Stimulated activated naive B cell treated with anti-CD40 and anti-IgM and Interleukin-4, amounts not matched to agents 10 μg/mL and 1 μg/mL and 100 μg/mL, for 72 hours (primary cell): ENCODE measurements at regions not wholly inside any gene's neighbourhood (a gene's known extent, or its start where the extent isn't known, plus 50 kb on each side); places are given as distances from the start of the nearest gene placed in this dataset.

Experiments
- ATAC-seq, 2 donors: fragments of 150-1000 bp; cut with Tn5 transposase; replicated peaks; 2 replicates each; pipeline ENCODE4 v1.10.0; 2021; ENCODE audit warnings: moderate library complexity in 1 of 2
- DNase-seq: peaks from one replicate; pipeline ENCODE4 v3.0.0; 2021
- H3K27ac Mint-ChIP-seq: one replicate; pipeline ENCODE4 v1.8.0; 2022; ENCODE audit warnings: mild to moderate bottlenecking, mixed read lengths
- H3K27me3 Mint-ChIP-seq, 2 donors: one replicate each; pipeline ENCODE4 v1.8.0; 2022; ENCODE audit warnings: mixed read lengths in 2 of 2
- H3K36me3 Mint-ChIP-seq, 2 donors: one replicate each; pipeline ENCODE4 v1.8.0; 2022; ENCODE audit warnings: mixed read lengths in 2 of 2, mild to moderate bottlenecking in 1 of 2
- H3K4me1 Mint-ChIP-seq, 2 donors: one replicate each; pipeline ENCODE4 v1.8.0; 2022; ENCODE audit warnings: mixed read lengths in 2 of 2, mild to moderate bottlenecking in 1 of 2
- H3K4me3 Mint-ChIP-seq, 2 donors: one replicate each; pipeline ENCODE4 v1.8.0; 2022; ENCODE audit warnings: mild to moderate bottlenecking in 2 of 2, mixed read lengths in 2 of 2, moderate library complexity in 1 of 2
- H3K9me3 Mint-ChIP-seq, 2 donors: one replicate each; pipeline ENCODE4 v1.8.0; 2022; ENCODE audit warnings: mixed read lengths in 2 of 2, mild to moderate bottlenecking in 1 of 2

GRCh38 chr11:92844197-92844596 is 125.3 kb upstream of the MTNR1B start:
- no peaks in the 10 kb centered on the region for H3K27me3 Mint-ChIP-seq
- no peaks in the 10 kb centered on the region for H3K9me3 Mint-ChIP-seq
- DNase-seq (no peak), ATAC-seq (no peak)
- no peaks in the 10 kb centered on the region for H3K36me3 Mint-ChIP-seq
- no peak overlapping the region for H3K4me3 Mint-ChIP-seq
- H3K4me1 Mint-ChIP-seq = no peaks in the 10 kb centered on the region
- H3K27ac Mint-ChIP-seq = no peak overlapping the region

GRCh38 chr11:92845390-92845789 is 124.1 kb upstream of the MTNR1B start:
- Mint-ChIP-seq H3K27ac (no peak overlapping the region), H3K36me3 (no peaks in the 10 kb centered on the region), H3K9me3 (no peaks in the 10 kb centered on the region), H3K4me1 (no peaks in the 10 kb centered on the region), H3K27me3 (no peaks in the 10 kb centered on the region), H3K4me3 (no peak overlapping the region)
- no peak for DNase-seq
- ATAC-seq = no peak

GRCh38 chr11:92845805-92846204 is 123.6 kb upstream of the MTNR1B start:
- no peaks in the 10 kb centered on the region for H3K9me3 Mint-ChIP-seq
- ATAC-seq = no peak

GRCh38 chr11:92846491-92847125 is 122.8 kb upstream of the MTNR1B start:
- ATAC-seq = no peak
- Mint-ChIP-seq H3K27ac (no peak overlapping the region), H3K9me3 (no peaks in the 10 kb centered on the region), H3K36me3 (no peaks in the 10 kb centered on the region), H3K4me3 (no peak overlapping the region), H3K27me3 (no peaks in the 10 kb centered on the region), H3K4me1 (no peaks in the 10 kb centered on the region)
- DNase-seq = no peak

More at GRCh38 chr11:92845805-92846204, 123.6 kb upstream of the MTNR1B start:
- H3K27me3 Mint-ChIP-seq = no peaks in the 10 kb centered on the region
- H3K36me3 Mint-ChIP-seq = no peaks in the 10 kb centered on the region
- DNase-seq = no peak
- no peak overlapping the region for H3K4me3 Mint-ChIP-seq
- no peaks in the 10 kb centered on the region for H3K4me1 Mint-ChIP-seq
- H3K27ac Mint-ChIP-seq = no peak overlapping the region

GRCh38 chr11:92848578-92848977 is 120.9 kb upstream of the MTNR1B start:
- Mint-ChIP-seq H3K4me1 (no peaks in the 10 kb centered on the region), H3K27ac (no peak overlapping the region), H3K4me3 (no peak overlapping the region), H3K27me3 (no peaks in the 10 kb centered on the region), H3K36me3 (no peaks in the 10 kb centered on the region), H3K9me3 (no peaks in the 10 kb centered on the region)
- no peak for ATAC-seq
- no peak for DNase-seq

- H3K4me1 Mint-ChIP-seq = no peaks in the 10 kb centered on the region
- DNase-seq (no peak), ATAC-seq (no peak)
- no peak overlapping the region for H3K27ac Mint-ChIP-seq
- no peaks in the 10 kb centered on the region for H3K9me3 Mint-ChIP-seq
- no peaks in the 10 kb centered on the region for H3K27me3 Mint-ChIP-seq
- H3K36me3 Mint-ChIP-seq = no peaks in the 10 kb centered on the region
- no peak overlapping the region for H3K4me3 Mint-ChIP-seq
Measured at GRCh38 chr11:92850296-92850826, 119.1 kb upstream of the MTNR1B start.

GRCh38 chr11:92852229-92852628 is 117.2 kb upstream of the MTNR1B start:
- no peaks in the 10 kb centered on the region for H3K4me1 Mint-ChIP-seq
- H3K9me3 Mint-ChIP-seq = no peaks in the 10 kb centered on the region
- no peaks in the 10 kb centered on the region for H3K36me3 Mint-ChIP-seq
- no peak overlapping the region for H3K27ac Mint-ChIP-seq
- no peak overlapping the region for H3K4me3 Mint-ChIP-seq
- no peak for ATAC-seq
- H3K27me3 Mint-ChIP-seq = no peaks in the 10 kb centered on the region
- no peak for DNase-seq

- Mint-ChIP-seq H3K36me3 (no peaks in the 10 kb centered on the region), H3K9me3 (no peaks in the 10 kb centered on the region), H3K27me3 (no peaks in the 10 kb centered on the region), H3K4me1 (no peaks in the 10 kb centered on the region), H3K4me3 (no peak overlapping the region), H3K27ac (no peak overlapping the region)
- no peak for DNase-seq
- no peak for ATAC-seq
Measured at GRCh38 chr11:92852946-92853345, 116.5 kb upstream of the MTNR1B start.

GRCh38 chr11:92854162-92854561 is 115.3 kb upstream of the MTNR1B start:
- no peaks in the 10 kb centered on the region for H3K27me3 Mint-ChIP-seq
- H3K9me3 Mint-ChIP-seq = no peaks in the 10 kb centered on the region
- H3K36me3 Mint-ChIP-seq = no peaks in the 10 kb centered on the region
- DNase-seq = no peak
- no peak overlapping the region for H3K4me3 Mint-ChIP-seq
- ATAC-seq = no peak
- no peaks in the 10 kb centered on the region for H3K4me1 Mint-ChIP-seq
- no peak overlapping the region for H3K27ac Mint-ChIP-seq

- no peaks in the 10 kb centered on the region for H3K27me3 Mint-ChIP-seq
- H3K4me1 Mint-ChIP-seq = no peaks in the 10 kb centered on the region
- no peak overlapping the region for H3K4me3 Mint-ChIP-seq
- no peaks in the 10 kb centered on the region for H3K36me3 Mint-ChIP-seq
- no peak for DNase-seq
- H3K9me3 Mint-ChIP-seq = no peaks in the 10 kb centered on the region
- ATAC-seq = no peak
- no peak overlapping the region for H3K27ac Mint-ChIP-seq
Measured at GRCh38 chr11:92854952-92855351, 114.5 kb upstream of the MTNR1B start.

- Mint-ChIP-seq H3K27me3 (no peaks in the 10 kb centered on the region), H3K4me1 (no peaks in the 10 kb centered on the region), H3K36me3 (no peaks in the 10 kb centered on the region), H3K4me3 (no peak overlapping the region), H3K27ac (no peak overlapping the region), H3K9me3 (no peaks in the 10 kb centered on the region)
- DNase-seq (no peak), ATAC-seq (no peak)
Measured at GRCh38 chr11:92855607-92856405, 113.6 kb upstream of the MTNR1B start.

- Mint-ChIP-seq H3K4me3 (no peak overlapping the region), H3K27me3 (no peaks in the 10 kb centered on the region), H3K36me3 (no peaks in the 10 kb centered on the region), H3K9me3 (no peaks in the 10 kb centered on the region), H3K27ac (no peak overlapping the region), H3K4me1 (no peaks in the 10 kb centered on the region)
- no peak for DNase-seq
- no peak for ATAC-seq
Measured at GRCh38 chr11:92857407-92857806, 112.0 kb upstream of the MTNR1B start.

GRCh38 chr11:92859156-92859690 is 110.2 kb upstream of the MTNR1B start:
- H3K4me1 Mint-ChIP-seq = no peaks in the 10 kb centered on the region
- H3K27me3 Mint-ChIP-seq = no peaks in the 10 kb centered on the region
- ATAC-seq (no peak), DNase-seq (no peak)
- no peak overlapping the region for H3K27ac Mint-ChIP-seq
- no peak overlapping the region for H3K4me3 Mint-ChIP-seq
- no peaks in the 10 kb centered on the region for H3K36me3 Mint-ChIP-seq
- no peaks in the 10 kb centered on the region for H3K9me3 Mint-ChIP-seq

- no peaks in the 10 kb centered on the region for H3K4me1 Mint-ChIP-seq
- no peak overlapping the region for H3K27ac Mint-ChIP-seq
- DNase-seq (no peak), ATAC-seq (no peak)
- H3K36me3 Mint-ChIP-seq = no peaks in the 10 kb centered on the region
- no peaks in the 10 kb centered on the region for H3K9me3 Mint-ChIP-seq
- no peaks in the 10 kb centered on the region for H3K27me3 Mint-ChIP-seq
- no peak overlapping the region for H3K4me3 Mint-ChIP-seq
Measured at GRCh38 chr11:92861634-92862033, 107.8 kb upstream of the MTNR1B start.

GRCh38 chr11:92865352-92865751 is 104.1 kb upstream of the MTNR1B start:
- no peak for ATAC-seq
- no peak overlapping the region for H3K27ac Mint-ChIP-seq
- H3K4me1 Mint-ChIP-seq = no peaks in the 10 kb centered on the region
- no peak for DNase-seq
- H3K4me3 Mint-ChIP-seq = no peak overlapping the region
- H3K27me3 Mint-ChIP-seq = no peaks in the 10 kb centered on the region
- H3K9me3 Mint-ChIP-seq = no peaks in the 10 kb centered on the region
- no peaks in the 10 kb centered on the region for H3K36me3 Mint-ChIP-seq
